Muscle of leg (tissue), 3 donors: ENCODE measurements at regions not wholly inside any gene's neighbourhood (a gene's known extent, or its start where the extent isn't known, plus 50 kb on each side); places are given as distances from the start of the nearest gene placed in this dataset.
"Not testable (repeated sequence)": the region's sequence is repeated elsewhere in the genome, so short reads cannot be mapped to it uniquely, and the experiment has no call there.

ENCODE experiments used
- DNase-seq: peaks from one replicate; pipeline ENCODE4 v3.0.0; 2013
- H3K27ac ChIP-seq: one replicate; pipeline ENCODE4 v1.5.1; 2013; ENCODE audit warnings: mild to moderate bottlenecking, low read length, control low read depth
- H3K27me3 ChIP-seq: one replicate; pipeline ENCODE4 v1.6.1; 2013; ENCODE audit warnings: low read length; ENCODE audit not compliant: control insufficient read depth, insufficient read depth
- H3K36me3 ChIP-seq: one replicate; pipeline ENCODE4 v1.6.1; 2013; ENCODE audit warnings: low read length; ENCODE audit not compliant: control insufficient read depth, insufficient read depth
- H3K4me1 ChIP-seq: one replicate; pipeline ENCODE4 v1.6.1; 2013; ENCODE audit warnings: low read length; ENCODE audit not compliant: control insufficient read depth, insufficient read depth
- H3K4me3 ChIP-seq: one replicate; pipeline ENCODE4 v1.5.1; 2013; ENCODE audit warnings: low read length, control low read depth
- H3K9me3 ChIP-seq: replicated peaks from 2 replicates; pipeline ENCODE4 v1.6.1; 2013; ENCODE audit warnings: low read depth, low read length; ENCODE audit not compliant: control insufficient read depth
- WGBS: methylation state at CpG from one replicate; pipeline ENCODE4 v1.1.5; 2013; ENCODE audit warnings: missing lambda C conversion rate; ENCODE audit not compliant: insufficient coverage; 5-methylcytosine and 5-hydroxymethylcytosine counted together

GRCh38 chr10:131576341-131577177 lies 265.0 kb upstream of the TCERG1L start:
- Histone ChIP-seq H3K27me3 (no peaks in the 10 kb centered on the region), H3K27ac (no peak overlapping the region), H3K36me3 (no peaks in the 10 kb centered on the region), H3K4me1 (peaks cover 7% of the 10 kb centered on the region), H3K9me3 (no peaks in the 10 kb centered on the region), H3K4me3 (no peak overlapping the region)
- 74% methylated on average over 20 of the region's 25 CpGs for WGBS
- no peak for DNase-seq

GRCh38 chr10:131577178-131577555 lies 265.6 kb upstream of the TCERG1L start:
- WGBS = 92% methylated on average over 6 of the region's 9 CpGs
- H3K4me1 ChIP-seq = peaks cover 7% of the 10 kb centered on the region

GRCh38 chr10:131577786-131578471 lies 266.4 kb upstream of the TCERG1L start:
- Histone ChIP-seq H3K9me3 (no peaks in the 10 kb centered on the region), H3K27ac (no peak overlapping the region), H3K36me3 (no peaks in the 10 kb centered on the region), H3K4me3 (no peak overlapping the region), H3K4me1 (peaks cover 7% of the 10 kb centered on the region), H3K27me3 (no peaks in the 10 kb centered on the region)
- no peak for DNase-seq
- WGBS = 95% methylated on average over 22 of the region's 24 CpGs

More at GRCh38 chr10:131577178-131577555, 265.6 kb upstream of the TCERG1L start:
- Histone ChIP-seq H3K27ac (no peak overlapping the region), H3K4me3 (no peak overlapping the region), H3K27me3 (no peaks in the 10 kb centered on the region), H3K9me3 (no peaks in the 10 kb centered on the region), H3K36me3 (no peaks in the 10 kb centered on the region)
- DNase-seq = no peak

DNA sequence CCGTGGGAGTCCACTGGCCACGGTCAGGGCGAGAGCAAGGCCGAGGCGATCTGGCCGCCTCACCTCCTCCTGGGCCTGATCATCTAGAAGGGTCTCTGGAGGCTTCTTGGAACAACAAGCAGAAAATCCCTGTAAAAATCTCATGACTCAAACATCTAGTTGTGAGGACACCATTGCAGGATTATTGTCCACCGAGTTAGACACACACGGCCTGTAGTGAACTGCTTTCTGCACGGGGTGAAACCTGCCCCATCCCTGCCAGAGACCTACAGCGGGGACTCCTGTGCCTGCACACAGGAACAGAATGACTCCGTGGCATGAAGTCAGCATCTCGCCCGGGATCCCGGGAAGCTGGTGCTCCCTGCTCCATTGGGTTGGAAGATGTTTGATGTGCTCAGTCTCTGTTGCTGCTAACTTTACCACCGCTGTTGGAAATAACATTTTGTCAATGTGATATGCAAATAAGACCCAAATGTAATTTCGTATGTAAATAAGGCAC lies 267.0 kb upstream of the TCERG1L start:
- H3K27ac ChIP-seq = no peak overlapping the region
- H3K4me1 ChIP-seq = peaks cover 7% of the 10 kb centered on the region
- no peaks in the 10 kb centered on the region for H3K27me3 ChIP-seq
- H3K36me3 ChIP-seq = no peaks in the 10 kb centered on the region
- WGBS = 79% methylated on average over 12 of the region's 16 CpGs
- no peaks in the 10 kb centered on the region for H3K9me3 ChIP-seq
- no peak for DNase-seq
- no peak overlapping the region for H3K4me3 ChIP-seq

DNA sequence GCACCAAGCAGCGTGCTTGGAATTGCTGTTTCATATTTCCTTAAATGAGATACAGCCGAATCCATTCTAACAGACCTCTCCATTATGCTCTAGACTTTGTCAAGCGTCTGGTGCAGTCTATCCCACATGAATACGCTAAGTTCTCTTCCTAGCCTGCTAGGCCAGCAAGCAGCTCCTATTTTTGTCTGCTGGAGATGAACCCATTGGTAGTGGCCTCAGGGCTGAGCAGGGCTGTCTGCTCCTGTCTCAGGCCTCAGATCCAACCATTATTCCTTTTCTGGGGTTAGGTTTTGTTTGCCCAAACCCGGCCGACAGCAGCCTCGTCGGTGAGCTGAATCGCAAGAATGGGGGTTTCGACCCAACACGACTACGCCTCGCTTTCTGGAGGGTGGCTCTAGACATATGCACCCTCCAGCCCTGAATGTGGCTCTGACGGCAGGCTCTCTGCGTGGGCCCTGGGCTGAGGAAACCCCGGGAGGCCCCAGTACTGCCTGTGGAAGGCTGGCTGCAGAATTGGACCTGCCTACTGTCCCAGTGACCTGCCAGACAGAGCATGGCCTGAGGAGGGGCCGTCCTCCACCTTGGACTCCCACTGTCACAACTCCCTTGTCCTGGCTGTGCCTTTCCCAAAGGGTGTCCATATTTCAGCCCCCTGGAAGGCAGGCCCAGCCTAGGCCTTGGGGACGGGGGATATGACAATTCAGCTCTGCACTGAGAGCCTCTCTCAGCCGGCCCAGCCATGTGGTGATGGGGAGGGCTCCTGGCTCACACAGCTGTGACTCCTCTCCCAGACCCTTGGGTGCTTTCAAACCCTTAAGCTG lies 267.9 kb upstream of the TCERG1L start:
- Histone ChIP-seq H3K36me3 (no peaks in the 10 kb centered on the region), H3K27me3 (no peaks in the 10 kb centered on the region), H3K9me3 (no peaks in the 10 kb centered on the region), H3K27ac (no peak overlapping the region), H3K4me3 (no peak overlapping the region), H3K4me1 (peaks cover 7% of the 10 kb centered on the region)
- 69% methylated on average over 18 of the region's 19 CpGs for WGBS
- DNase-seq = no peak

- Histone ChIP-seq H3K9me3 (no peaks in the 10 kb centered on the region), H3K27ac (no peak overlapping the region), H3K4me1 (peaks cover 7% of the 10 kb centered on the region), H3K36me3 (no peaks in the 10 kb centered on the region), H3K27me3 (no peaks in the 10 kb centered on the region), H3K4me3 (no peak overlapping the region)
- DNase-seq = peak; percentile 49
- 87% methylated on average over 8 of the region's 11 CpGs for WGBS
Measured at GRCh38 chr10:131580076-131580652, 268.6 kb upstream of the TCERG1L start.

DNA sequence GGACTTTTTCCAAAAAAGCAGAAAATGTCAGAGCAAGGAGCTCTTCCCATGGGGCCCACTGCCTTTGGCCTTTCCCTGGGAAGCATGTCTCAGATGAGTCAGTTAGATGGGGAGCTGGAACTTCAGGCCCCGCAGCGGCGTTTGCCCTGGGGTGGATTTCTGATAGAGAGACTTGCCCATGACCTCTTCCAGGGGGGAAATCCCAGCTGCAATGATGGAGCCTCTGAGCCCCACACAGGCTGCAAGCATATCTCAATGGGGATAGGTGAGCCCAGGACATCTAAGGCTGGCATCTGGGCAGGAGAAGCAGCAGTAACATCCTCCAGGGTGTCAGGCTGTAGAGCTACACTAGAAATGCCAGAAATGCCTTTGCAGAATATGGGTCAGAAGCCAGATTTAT lies 269.2 kb upstream of the TCERG1L start:
- no peak for DNase-seq
- H3K9me3 ChIP-seq = no peaks in the 10 kb centered on the region
- no CpG with 5 or more reads among the region's 3 CpGs for WGBS
- H3K4me3 ChIP-seq = no peak overlapping the region
- no peak overlapping the region for H3K27ac ChIP-seq
- peaks cover 7% of the 10 kb centered on the region for H3K4me1 ChIP-seq
- no peaks in the 10 kb centered on the region for H3K36me3 ChIP-seq
- no peaks in the 10 kb centered on the region for H3K27me3 ChIP-seq

- H3K4me1 ChIP-seq, H3K36me3 ChIP-seq, H3K27ac ChIP-seq, DNase-seq, H3K27me3 ChIP-seq, H3K9me3 ChIP-seq, H3K4me3 ChIP-seq: not testable (repeated sequence)
- 94% methylated on average over 4 of the region's 7 CpGs for WGBS
Measured at GRCh38 chr10:131581547-131581946, 270.0 kb upstream of the TCERG1L start.

- no peaks in the 10 kb centered on the region for H3K27me3 ChIP-seq
- H3K27ac ChIP-seq = no peak overlapping the region
- WGBS = 61% methylated on average over 4 of the region's 12 CpGs
- no peak for DNase-seq
- H3K4me3 ChIP-seq = no peak overlapping the region
- peaks cover 18% of the 10 kb centered on the region for H3K4me1 ChIP-seq
- no peaks in the 10 kb centered on the region for H3K36me3 ChIP-seq
- no peaks in the 10 kb centered on the region for H3K9me3 ChIP-seq
Measured at GRCh38 chr10:131584287-131584686, 272.8 kb upstream of the TCERG1L start.
